Head of caudate nucleus (tissue), 42 donors: ENCODE measurements at regions not wholly inside any gene's neighbourhood (a gene's known extent, or its start where the extent isn't known, plus 50 kb on each side); places are given as distances from the start of the nearest gene placed in this dataset.
"Not testable (repeated sequence)": the region's sequence is repeated elsewhere in the genome, so short reads cannot be mapped to it uniquely, and the experiment has no call there.

Experiments used
- DNase-seq, 42 donors: peaks; one replicate each; pipeline versions ENCODE4 v3.0.0 to v3.0.0-alpha.2; 2020 to 2021; ENCODE audit warnings: mixed read lengths in 7 of 42
- intact Hi-C: fragments of 100-400 bp; cut with DNase I; formaldehyde crosslinking; loops from one replicate; pipeline ENCODE4 v1.15.0; 2022

DNA sequence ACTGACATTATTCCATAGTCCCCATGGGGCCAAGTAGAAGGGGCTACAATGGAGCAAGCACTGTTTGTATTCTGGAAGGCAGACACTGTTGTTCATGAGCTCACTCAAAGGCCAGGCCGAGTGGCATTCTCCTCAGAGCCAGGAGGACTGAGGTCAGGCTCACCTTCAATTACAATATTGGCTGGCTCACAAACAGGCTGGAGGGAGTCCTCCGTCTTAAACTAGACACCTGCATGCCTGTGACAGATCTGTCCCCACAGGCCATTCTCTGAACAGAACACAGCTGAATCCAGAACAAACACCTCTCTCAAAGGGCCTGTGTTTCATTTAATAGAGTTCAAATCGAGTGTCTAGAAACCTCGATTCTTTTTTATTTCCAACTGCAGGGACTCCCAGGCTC lies 347.4 kb upstream of the PPP2R3A start:
- DNase-seq: no peak
- intact Hi-C loops: no loop called here

DNA sequence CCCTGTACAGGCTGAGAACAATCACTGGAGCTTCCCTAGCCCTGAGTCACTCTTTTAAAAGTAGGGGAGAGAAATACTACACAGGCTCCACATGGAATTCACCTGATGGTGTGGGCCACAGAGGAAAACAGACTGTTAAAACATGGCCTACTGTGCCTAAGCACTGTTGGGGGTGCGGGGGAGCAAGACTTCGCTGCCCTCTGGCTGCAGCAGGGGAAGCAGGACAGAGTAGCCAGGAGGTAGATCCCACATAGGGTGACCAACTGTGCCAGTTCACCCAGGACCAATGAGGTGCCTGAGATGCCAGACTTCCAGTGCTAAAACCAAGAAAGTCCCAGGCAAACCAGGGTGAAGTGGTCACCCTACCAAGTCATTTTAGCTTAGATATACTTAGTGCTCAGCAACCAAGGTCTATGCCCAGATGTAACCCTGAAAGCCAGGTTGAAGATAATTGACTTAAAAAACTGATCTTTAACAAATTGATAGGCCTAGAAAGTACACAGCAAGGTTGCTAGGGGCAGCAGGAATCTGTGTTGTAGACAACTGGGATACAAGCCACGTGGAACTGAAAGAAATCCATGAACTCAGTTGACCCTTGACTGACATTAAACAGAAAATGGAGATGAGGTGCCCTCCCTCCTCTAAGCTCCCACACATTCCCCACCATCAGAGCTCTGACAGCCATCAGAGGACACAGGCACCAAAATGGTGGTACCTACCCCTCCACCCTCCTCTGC lies 344.2 kb upstream of the PPP2R3A start:
- no peak for DNase-seq
- intact Hi-C loops: no loop called here

DNA sequence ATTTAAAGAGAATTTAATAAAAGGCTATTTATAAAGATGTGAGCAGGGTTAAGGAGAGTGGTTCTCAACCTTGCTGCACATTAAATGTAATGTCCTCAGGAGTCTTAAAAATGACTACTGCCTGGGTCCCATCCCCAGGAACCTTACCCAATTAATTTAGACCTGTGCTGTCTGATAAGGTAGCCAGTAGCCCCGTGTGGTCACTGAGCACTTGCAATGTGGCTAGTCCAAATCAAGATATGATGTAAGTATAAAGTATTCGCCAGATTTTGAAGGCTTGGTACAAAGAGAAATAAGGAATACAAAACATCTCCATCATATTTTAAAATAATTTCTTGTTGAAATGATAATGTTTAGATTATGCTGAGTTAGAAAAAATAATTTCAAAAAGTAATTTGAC lies 343.3 kb upstream of the PPP2R3A start:
- no peak for DNase-seq
- intact Hi-C loops: no loop called here

DNA sequence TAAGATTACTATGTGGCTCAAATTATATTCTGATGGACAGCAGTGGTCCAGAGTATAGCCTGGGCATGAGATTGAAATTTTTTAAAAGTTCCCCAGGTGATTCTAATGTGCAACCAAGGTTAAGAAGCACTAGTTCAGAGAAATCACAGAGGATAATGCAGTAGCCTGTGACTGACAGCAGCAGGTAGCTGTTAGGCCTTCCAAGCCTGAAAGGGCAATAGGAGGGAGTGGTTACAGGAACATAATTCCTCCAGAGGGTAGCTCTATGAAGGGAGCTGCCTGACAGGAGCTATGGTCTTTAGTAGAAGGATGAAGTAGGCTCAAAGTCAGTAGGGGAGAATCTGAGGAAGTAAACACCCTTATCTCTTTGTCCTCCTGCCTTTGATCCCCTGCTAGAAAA lies 342.9 kb upstream of the PPP2R3A start:
- no peak for DNase-seq
- intact Hi-C loops: no loop called here

DNA sequence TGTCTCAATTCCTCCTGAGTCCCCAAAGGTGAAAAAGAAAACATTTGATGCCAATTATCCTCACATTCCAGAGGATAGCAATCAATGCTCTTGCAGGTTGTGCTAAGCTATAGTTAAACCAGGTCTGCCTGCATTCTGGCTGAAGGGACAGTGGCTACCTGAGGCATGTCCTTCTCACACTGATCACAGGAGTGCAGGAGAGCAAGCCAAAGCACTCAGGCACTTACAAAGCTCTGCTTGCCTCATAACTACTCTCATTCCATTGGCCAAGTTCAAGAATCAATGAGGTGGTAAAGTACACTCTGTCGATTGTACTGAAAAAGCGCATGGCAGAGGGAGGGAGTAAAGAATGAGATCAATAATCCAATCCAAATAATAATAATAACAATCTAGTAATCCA lies 342.0 kb upstream of the PPP2R3A start:
- DNase-seq: no peak
- intact Hi-C loops: no loop called here

DNA sequence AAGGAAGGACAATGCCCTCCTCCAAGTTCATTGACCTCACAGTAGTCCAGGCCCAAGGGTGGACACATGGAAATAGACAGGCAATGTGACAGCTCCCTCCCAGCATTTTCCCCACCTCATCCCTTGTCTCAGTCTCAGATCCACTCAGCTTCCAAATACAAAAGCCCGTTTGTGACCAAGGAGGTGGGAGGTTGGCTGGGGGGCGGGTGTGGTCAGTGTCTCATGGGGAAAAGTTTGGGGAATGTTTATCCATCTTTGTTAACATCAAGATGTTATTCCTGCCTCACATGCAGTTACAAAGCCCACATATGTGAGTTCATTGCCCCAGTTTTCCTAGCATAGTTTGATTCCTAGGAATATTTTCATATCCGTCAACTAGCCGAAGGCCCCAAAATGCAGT lies 338.5 kb upstream of the PPP2R3A start:
- intact Hi-C loops: no loop called here
- no peak for DNase-seq

DNA sequence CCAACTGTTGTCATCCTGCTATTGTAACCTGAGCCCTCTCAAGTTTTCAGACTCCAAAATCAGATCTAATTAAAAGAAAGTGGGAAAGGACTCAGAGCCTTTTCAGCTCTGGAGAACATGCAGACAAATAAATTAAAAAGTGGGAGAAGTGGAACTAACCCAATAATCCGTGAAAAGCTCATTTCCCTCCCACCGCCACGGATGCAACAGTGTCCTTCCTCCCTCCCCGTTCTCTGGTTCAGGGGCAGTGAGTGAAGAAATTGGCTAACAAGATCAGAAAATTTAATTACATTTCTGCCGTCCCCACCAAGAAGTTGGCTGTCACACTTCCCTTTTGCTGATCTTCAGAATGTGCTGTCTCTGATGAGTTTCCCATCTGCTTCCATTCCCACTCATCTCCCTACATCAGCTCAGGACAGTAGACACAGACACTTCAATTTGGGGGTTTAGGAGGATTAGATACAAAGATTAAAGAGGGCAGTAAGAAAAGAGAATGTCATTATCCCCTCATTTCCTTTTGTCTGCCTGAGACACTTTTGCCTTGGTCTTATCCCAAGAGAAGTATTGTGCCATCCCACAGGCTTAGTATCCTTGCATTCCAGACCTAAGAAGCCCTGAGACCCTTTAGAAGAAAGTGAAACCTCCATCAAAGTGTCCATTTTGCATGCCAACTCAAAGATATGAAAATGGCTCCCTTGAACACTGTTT lies 335.7 kb upstream of the PPP2R3A start:
- no peak for DNase-seq
- intact Hi-C loops: no loop called here

DNA sequence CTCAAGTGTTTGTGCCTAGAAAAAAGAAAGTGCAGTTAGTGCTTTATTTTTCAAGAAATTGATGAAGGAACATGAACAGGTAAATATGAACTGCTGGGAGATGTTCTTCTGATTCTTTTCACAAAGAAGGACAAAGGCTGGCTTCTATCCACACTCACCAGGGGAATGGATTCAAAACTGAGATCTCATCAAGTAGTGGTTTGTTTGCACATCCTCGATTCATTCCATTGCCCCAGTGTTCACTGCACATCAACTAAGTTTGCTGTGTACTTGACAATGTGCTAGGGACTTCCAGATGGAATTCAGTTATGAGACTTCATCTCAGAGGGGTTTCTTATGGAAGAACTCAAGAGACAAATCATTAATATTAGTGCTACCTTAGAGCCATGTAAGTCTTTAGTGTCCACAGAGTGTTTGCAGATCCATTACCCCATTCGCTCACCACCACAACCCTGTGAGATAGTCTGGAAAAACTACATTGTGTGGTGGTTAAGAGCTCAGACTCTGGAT lies 332.9 kb upstream of the PPP2R3A start:
- DNase-seq: no peak

DNA sequence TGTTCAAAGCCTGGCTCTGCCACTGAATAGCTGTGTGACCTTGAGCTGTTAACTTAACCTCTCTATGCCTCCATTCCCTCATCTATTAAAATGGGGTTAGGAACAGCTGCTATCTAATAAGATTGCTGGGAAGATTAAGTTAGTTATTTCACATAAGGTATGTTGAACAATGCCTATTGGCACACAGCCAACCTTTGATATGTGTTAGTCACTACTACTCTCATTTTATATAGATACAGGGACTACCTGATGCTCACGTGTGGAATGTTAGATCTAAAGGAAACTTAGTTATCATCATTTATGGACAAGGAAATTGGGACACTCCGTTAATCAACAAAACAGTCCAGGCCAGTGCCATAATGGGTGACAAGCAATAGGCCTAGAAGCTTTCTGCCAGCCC lies 332.4 kb upstream of the PPP2R3A start:
- DNase-seq: no peak
- intact Hi-C loops: no loop called here

More for the DNA sequence above, 332.9 kb upstream of the PPP2R3A start:
- intact Hi-C loops: no loop called here

DNA sequence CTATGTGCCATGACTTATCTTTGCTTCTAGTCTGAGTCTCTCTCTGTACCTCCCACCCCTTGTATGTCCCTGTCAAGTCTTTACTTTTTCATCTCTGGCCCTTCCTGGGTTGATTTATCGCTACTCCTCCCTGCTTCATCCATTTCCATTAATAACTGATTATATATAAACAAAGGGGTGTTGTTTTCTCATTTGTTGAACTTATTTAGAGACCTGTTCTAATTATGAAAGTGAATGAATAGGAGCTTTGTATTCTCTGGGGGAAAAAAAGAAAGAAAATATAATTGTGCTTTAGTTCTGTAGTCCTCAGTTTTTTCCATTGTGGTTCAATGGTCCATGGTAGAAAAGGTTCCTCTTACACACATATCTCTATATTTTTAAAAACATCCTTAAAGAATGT lies 328.9 kb upstream of the PPP2R3A start:
- intact Hi-C loops: no loop called here
- no peak for DNase-seq

DNA sequence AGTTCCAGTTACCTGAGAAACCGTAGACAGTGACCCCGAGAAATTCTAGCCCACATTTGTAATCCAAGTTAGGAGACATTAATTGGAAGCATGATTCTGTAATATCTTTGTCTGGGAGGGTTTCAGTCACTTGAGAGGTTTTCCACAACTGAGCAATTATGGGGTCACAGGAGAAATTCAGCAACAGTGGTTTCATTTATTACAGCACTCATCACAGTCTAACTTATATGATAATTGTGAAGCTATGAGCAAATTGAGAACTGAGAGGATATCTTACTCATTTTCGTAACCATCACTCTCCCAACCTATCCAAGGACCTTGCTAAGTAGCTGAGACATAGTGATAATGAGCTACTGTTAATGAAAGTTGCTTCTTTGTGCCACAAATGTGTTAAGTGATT lies 328.5 kb upstream of the PPP2R3A start:
- no peak for DNase-seq
- intact Hi-C loops: no loop called here

DNA sequence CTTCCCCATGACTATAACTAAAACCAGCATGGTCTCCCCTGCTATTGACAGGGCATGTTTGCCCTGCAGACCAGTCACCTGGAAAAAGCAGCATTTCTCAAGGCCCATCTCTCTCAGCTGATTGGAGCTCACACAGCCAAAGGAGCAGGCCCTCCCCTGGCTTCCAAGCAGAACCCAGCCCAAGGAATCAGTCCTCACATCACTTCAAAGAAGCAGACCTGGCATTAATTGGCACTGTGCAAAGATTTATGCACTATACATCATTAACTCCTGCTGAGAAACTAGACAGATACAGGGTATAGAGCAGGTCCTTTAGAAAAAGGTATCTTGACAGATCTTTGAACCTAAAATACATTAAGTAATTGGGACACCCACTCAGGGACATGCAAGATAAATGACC lies 323.8 kb upstream of the PPP2R3A start:
- intact Hi-C loops: no loop called here
- no peak for DNase-seq

DNA sequence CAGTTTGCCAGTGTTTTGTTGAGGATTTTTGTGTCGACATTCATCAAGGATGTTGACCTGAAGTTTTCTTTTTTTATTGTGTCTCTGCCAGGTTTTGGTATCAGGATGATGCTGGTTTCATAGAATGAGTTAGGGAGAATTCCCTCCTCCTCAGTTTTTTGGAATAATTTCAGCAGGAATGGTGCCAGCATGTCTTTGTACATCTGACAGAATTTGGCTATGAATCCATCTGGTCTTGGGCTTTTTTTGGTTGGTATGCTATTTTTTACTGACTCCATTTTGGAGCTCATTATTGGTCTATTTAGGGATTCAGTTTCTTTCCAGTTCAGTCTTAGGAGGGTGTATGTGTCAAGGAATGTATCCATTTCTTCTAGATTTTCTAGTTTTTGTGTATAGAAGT lies 320.0 kb upstream of the PPP2R3A start:
- no peak for DNase-seq
- intact Hi-C loops: no loop called here

DNA sequence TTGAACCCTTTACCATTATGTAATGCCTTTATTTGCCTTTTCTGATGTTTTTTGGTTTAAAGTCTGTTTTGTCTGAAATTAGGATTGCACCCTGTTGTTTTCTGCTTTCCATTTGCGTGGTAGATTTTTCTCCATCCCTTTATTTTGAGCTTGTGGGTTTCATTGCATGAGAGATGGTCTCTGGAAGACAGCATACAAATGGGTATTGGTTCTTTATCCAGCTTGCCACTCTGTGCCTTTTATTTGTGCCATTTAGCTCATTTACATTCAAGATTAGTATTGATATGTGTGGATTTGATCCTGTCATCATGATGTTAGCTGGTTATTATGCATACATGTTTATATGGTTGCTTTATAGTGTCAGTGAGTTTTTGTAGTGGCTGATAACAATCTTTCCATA lies 318.7 kb upstream of the PPP2R3A start:
- intact Hi-C loops: no loop called here
- no peak for DNase-seq

DNA sequence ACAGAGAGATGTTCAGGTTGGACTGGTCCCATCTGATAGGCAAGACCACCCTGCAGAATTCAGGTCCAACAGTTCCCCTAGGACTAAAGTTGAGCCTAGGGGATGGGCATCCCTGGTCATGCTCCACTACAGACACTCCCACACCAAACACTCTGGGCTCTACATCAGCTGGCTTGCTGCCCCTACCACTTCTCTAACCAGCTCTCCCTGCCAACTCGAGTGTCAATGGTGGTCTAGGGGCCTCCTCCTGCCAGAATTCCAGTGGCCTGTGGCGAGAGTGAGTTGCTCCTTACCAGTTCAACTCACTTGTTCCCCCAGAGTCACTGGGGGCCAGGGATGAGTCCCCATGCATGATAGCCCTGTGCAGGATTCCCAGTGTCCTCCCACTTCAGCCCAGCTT lies 316.2 kb upstream of the PPP2R3A start:
- intact Hi-C loops: no loop called here

DNA sequence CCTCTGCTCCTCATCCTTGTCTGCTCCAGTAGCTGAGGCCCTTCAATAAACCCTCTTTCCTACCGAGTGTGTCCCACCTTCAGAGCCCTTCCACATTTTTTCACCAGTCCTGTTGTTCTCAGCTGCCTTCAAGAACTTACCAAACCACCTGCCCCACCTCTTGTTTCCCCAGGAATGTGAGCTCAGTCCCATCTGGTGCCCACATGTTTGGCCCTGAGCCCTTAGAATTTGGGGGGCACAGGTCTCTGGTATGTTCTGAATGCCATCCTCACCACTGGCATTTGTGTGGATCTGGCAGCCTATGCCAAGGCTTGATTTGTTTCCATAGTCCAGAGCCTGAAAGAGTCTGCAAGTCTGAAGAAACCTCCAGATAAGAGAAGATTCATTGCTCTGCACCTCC lies 315.2 kb upstream of the PPP2R3A start:
- intact Hi-C loops: no loop called here
- no peak for DNase-seq

More for the DNA sequence above, 316.2 kb upstream of the PPP2R3A start:
- DNase-seq: no peak

DNA sequence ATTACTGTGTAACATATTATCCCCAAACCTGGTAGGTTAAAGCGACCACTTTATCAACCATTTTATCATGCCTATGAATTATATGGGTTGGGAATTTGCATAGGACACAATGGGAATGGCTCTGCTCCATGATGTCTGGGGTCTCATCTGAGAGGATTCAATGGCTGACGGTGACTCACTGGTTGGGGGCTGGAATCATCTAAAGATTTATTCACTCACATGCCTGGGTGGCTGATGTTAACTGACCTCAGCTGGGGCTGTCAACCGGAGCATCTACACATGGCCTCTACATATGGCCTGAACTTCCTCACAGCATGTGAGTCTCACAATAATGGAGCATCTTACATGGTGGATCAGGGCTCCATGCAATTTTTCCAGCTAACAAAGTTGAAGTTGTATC lies 313.1 kb upstream of the PPP2R3A start:
- DNase-seq: no peak
- intact Hi-C loops: no loop called here

DNA sequence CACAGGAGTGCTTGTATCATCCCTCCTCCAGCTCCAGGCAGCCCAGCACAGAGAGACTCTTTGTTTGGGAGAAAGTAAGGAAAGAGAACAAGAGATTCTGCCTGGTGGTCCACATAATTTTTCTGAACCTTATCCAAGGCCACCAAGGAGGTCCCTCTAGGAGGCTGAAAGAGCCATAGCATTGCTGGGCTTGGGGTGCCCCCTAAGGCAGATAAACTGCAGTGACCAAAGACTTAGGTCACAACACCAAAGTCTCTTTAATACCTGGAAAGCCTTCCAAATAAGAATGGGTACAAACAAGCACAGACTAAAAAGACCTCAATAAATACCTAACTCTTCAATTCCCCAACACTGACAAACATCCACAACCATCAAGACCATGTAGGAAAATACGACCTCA lies 310.2 kb upstream of the PPP2R3A start:
- intact Hi-C loops: no loop called here

DNA sequence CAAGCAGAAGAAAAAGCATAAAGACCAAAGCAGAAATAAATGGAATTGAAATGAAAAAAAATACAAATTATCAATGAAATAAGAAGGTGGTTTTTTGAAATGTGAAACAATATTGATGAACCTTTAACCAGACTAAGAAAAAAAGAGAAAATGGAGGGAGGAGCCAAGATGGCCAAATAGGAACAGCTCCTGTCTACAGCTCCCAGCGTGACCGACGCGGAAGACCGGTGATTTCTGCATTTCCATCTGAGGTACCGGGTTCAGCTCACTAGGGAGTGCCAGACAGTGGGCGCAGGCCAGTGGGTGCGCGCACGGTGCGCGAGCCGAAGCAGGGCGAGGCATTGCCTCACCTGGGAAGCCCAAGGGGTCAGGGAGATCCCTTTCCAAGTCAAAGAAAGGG lies 307.1 kb upstream of the PPP2R3A start:
- intact Hi-C loops: not testable (repeated sequence)

More for the DNA sequence above, 310.2 kb upstream of the PPP2R3A start:
- no peak for DNase-seq

DNA sequence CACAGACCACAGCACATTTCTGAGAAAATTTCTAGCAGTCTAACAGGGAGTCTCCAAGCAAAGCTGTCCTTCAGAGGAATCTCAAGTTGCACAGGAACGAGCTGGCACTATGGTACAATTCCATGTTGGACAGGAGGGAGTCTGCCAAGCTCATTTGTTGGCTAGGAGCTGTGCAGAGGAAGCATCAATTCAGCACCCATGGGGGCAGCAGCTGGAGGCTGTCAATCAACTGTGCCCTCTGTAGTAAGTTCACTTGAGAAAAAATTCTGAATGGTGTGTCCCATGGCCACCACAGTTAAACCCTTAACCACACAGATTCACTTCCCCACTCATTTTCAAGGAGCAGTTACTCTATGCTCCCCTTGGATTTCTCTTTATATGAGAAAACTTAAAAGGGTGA lies 298.5 kb upstream of the PPP2R3A start:
- intact Hi-C loops: no loop called here
- DNase-seq: no peak

More for the DNA sequence above, 307.1 kb upstream of the PPP2R3A start:
- not testable (repeated sequence) for DNase-seq

DNA sequence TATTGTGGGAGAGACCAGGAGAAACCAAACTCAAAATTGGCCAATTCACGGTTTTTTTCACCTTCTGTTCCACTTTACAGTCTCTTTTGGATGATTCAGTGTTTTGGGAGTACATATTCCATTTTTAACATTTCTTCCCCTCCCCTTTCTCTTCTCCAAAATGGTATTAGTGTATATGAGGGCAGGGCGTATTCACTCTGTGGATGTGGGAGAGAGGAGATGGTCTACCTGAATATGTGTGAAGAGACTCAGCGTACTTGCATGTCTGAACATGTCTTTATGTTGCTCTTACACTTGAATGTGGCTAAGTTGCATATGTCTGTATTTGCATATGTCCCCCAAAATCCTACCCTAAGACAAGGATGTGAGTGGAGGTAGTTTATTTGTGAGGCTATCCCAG lies 291.0 kb upstream of the PPP2R3A start:
- DNase-seq: no peak
- intact Hi-C loops: no loop called here
